ENCODE measurements at regions not wholly inside any gene's neighbourhood (a gene's known extent, or its start where the extent isn't known, plus 50 kb on each side); places are given as distances from the start of the nearest gene placed in this dataset.

DNA sequence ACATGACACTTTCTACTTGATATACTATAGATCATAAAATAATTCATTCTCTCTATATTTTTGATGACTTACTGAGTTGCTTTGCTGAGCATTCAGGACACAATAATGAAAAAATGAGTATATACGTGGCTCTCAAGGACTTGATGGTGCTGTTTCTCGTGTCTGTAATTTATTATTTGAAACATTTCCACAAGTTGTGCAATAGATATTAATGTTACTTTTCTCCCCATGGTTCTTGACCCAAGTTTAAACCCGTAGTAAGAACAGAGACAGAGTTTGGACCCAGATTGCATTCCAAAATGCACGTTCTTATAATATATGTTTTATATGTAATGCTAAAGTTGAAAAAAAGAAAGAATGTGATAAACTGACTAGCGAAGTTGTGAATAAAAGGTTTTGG is 94.2 kb upstream of the FAM3C start:
- no peak for TF ChIP-seq SPI1 (IDR thresholded peaks at IDR 0.05; ENCODE audit: borderline replicate concordance, low read depth)
- no peak for TF ChIP-seq POLR2AphosphoS5 (IDR thresholded peaks at IDR 0.05; ENCODE audit: low read depth)
- TF ChIP-seq GABPA (IDR thresholded peaks at IDR 0.05; ENCODE audit: low read depth): no peak
- TF ChIP-seq CTCF (IDR thresholded peaks at IDR 0.05; ENCODE audit: insufficient read depth, low read length): no peak
- no peak for TF ChIP-seq REST (IDR thresholded peaks at IDR 0.05; ENCODE audit: insufficient replicate concordance, low read depth)
- H3K4me3 ChIP-seq (replicated peaks; ENCODE audit: insufficient read depth, low read length): no peak overlapping the region
- no peaks in the 10 kb centered on the region for H3K27me3 ChIP-seq (ENCODE audit: insufficient read depth, poor library complexity, severe bottlenecking)
- H3K27ac ChIP-seq (replicated peaks): no peak overlapping the region
- DNase-seq (ENCODE audit: low read depth in 1 of 2, low spot score in 1 of 2): no peak

DNA sequence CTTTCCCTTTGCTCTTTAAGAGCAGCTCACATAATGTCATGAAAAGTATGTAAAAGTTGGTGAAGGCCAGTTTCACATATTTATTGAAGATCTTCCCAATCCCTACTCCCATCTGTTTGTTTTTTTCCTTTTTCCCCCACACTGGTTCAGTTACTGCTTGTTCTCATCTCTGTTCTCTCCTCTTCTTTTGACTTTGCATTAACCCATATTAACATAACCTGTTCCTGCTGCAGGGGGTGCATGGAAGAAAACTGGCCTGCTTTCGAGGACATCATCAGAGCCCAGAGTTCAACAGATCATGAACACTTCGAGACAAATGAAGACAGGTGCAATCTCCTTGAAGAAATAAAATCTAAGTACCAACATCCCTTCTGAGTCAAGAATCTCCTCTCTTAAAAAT is 93.3 kb upstream of the FAM3C start:
- no peak for DNase-seq (ENCODE audit: low read depth in 1 of 2, low spot score in 1 of 2)
- TF ChIP-seq CTCF (IDR thresholded peaks at IDR 0.05; ENCODE audit: insufficient read depth, low read length) (no peak), SPI1 (IDR thresholded peaks at IDR 0.05; ENCODE audit: borderline replicate concordance, low read depth) (no peak), POLR2AphosphoS5 (IDR thresholded peaks at IDR 0.05; ENCODE audit: low read depth) (no peak), REST (IDR thresholded peaks at IDR 0.05; ENCODE audit: insufficient replicate concordance, low read depth) (no peak), GABPA (IDR thresholded peaks at IDR 0.05; ENCODE audit: low read depth) (no peak)
- no peaks in the 10 kb centered on the region for H3K27me3 ChIP-seq (ENCODE audit: insufficient read depth, poor library complexity, severe bottlenecking)
- H3K4me3 ChIP-seq (replicated peaks; ENCODE audit: insufficient read depth, low read length): no peak overlapping the region
- H3K27ac ChIP-seq (replicated peaks): no peak overlapping the region

- no peak for DNase-seq (ENCODE audit: low read depth in 1 of 2, low spot score in 1 of 2)
- TF ChIP-seq SPI1 (IDR thresholded peaks at IDR 0.05; ENCODE audit: borderline replicate concordance, low read depth) (no peak), POLR2AphosphoS5 (IDR thresholded peaks at IDR 0.05; ENCODE audit: low read depth) (no peak), REST (IDR thresholded peaks at IDR 0.05; ENCODE audit: insufficient replicate concordance, low read depth) (no peak), GABPA (IDR thresholded peaks at IDR 0.05; ENCODE audit: low read depth) (no peak), CTCF (IDR thresholded peaks at IDR 0.05; ENCODE audit: insufficient read depth, low read length) (no peak)
- Histone ChIP-seq H3K4me3 (replicated peaks; ENCODE audit: insufficient read depth, low read length) (no peak overlapping the region), H3K27ac (replicated peaks) (no peak overlapping the region), H3K27me3 (ENCODE audit: insufficient read depth, poor library complexity, severe bottlenecking) (no peaks in the 10 kb centered on the region)
Observed at GRCh38 chr7:121488111-121488650, 92.1 kb upstream of the FAM3C start.
